Inflammatory macrophage treated with lipopolysaccharide for 1 hour (primary cell): ENCODE measurements at regions not wholly inside any gene's neighbourhood (a gene's known extent, or its start where the extent isn't known, plus 50 kb on each side); places are given as distances from the start of the nearest gene placed in this dataset.
"Not testable (repeated sequence)": the region's sequence is repeated elsewhere in the genome, so short reads cannot be mapped to it uniquely, and the experiment has no call there.

Experiments used
- DNase-seq, 2 donors: peaks; one replicate each; pipeline ENCODE4 v3.0.0-alpha.2; 2020 to 2022

- DNase-seq = no peak
These were observed 204.8 kb downstream of the KCNK2 start for GRCh38 chr1:215287362-215287761.

- no peak for DNase-seq
These were observed 207.5 kb downstream of the KCNK2 start for GRCh38 chr1:215290018-215290417.

GRCh38 chr1:215292932-215293331, 210.4 kb downstream of the KCNK2 start:
- DNase-seq = no peak

DNA sequence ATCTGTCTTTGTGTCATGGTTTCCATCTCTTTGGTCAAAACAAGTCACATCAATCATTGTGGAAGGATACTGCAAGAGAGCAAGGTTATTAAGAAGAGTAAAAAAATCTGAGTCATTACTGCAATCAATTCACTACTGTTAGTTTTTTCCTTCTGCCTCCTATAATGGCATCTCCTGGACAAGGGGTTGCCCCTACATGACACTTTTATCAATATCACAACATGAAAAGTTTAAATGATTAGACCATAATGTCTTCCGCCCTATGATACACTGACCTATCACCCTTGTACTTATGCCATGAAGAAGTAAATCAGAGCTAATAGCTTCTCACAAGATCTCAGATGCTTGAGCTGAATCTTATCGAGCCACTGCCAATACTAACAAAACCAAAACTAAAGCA, 223.9 kb downstream of the KCNK2 start:
- no peak for DNase-seq

GRCh38 chr1:215321802-215322201, 239.3 kb downstream of the KCNK2 start:
- DNase-seq = no peak

- not testable (repeated sequence) for DNase-seq
These were observed 241.5 kb downstream of the KCNK2 start for GRCh38 chr1:215323992-215324391.

- no peak for DNase-seq
These were observed 236.7 kb upstream of the KCTD3 start for GRCh38 chr1:215330426-215330825.

DNA sequence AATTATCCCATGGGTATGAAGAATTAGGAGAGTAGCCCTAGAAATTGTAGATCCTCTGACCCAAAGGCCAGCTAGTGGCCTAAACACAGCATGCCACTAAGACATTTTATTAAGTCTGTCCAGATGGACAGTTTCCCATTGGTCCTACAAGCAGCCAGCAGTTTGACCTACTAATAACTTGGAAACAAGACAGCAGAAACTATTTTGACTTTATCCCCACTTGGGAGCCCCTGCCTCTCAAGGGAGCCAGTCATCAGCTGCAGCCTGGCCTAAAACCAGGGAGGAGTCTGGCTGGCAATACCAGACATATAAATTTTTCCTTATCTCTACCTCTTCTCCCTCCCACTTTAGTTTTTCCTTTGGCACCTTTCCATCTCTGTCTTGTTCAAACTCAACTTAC, 222.6 kb upstream of the KCTD3 start:
- no peak for DNase-seq

- DNase-seq = no peak
These were observed 221.9 kb upstream of the KCTD3 start for GRCh38 chr1:215345208-215345607.

GRCh38 chr1:215345766-215346165, 221.3 kb upstream of the KCTD3 start:
- no peak for DNase-seq

DNA sequence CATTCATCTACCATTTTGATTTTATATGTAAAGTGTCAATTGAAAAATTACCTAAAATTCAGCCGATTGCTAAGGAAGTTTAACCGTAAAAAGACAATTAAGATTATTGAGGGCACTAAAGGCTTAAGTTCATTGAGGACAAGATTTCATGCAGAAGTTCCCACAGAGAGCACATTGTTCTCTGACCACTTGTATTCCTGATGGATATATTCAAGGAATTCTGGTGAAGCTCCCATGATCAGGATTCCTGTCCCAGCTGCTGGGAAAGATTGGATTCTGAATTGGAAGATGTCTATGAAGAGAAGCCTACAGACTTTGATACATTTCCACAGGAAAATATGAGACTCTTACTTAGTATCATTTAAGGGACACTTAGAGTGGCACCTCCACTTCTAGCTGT, 209.2 kb upstream of the KCTD3 start:
- no peak for DNase-seq

GRCh38 chr1:215358356-215358755, 208.7 kb upstream of the KCTD3 start:
- no peak for DNase-seq

DNA sequence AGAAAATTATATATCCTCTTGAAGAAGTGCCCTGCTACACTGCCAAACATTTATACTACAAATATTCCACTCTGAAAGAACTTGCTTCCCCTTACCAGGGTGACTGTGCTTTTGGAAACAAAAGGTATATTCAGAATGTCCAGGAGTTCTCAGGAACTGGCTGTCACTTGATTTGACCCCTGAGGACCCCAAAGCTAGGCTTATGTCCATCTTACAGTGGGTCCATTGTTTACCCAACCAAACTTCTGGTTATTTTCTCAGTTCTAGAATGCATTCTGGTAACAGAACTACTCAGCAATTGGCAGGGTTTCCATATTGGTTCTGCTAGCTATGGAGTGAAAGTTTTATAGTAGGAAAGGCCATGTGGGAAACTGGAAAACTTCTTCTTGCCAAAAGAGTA, 207.1 kb upstream of the KCTD3 start:
- no peak for DNase-seq

- DNase-seq = no peak
These were observed 206.3 kb upstream of the KCTD3 start for GRCh38 chr1:215360758-215361157.

- no peak for DNase-seq
These were observed 191.7 kb upstream of the KCTD3 start for GRCh38 chr1:215375381-215375780.

DNA sequence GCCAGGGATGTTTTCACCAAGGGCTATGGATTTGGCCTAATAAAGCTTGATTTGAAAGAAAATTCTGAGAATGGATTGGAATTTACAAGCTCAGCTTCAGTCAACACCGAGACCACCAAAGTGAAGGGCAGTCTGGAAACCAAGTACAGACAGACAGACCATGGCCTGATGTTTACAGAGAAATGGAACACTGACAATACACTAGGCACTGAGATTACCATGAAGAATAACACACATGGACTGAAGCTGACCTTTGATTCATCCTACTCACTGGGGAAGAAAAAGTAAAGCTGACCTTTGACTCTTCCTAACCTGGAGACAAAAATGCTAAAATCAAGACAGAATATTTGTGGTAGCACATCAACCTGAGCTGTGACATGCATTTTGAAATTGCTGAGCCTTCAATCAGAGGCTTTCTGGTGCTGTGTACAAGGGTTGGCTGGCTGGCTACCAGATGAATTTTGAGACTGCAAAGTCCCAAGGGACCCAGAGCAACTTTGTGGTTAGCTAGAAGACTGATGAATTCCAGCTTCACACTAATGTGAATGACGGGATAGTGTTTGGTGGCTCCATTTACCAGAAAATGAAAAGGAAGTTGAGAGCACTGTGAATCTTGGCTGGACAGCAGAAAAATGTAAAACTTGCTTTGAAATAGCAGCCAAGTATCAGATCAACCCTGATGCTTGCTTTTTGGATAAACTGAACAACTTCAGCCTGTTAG, 190.4 kb upstream of the KCTD3 start:
- DNase-seq = no peak

- no peak for DNase-seq
These were observed 189.4 kb upstream of the KCTD3 start for GRCh38 chr1:215377746-215378145.

- no peak for DNase-seq
These were observed 186.5 kb upstream of the KCTD3 start for GRCh38 chr1:215380566-215380965.

- peak in 1 of 2 donors; percentile 1 for DNase-seq
These were observed 173.6 kb upstream of the KCTD3 start for GRCh38 chr1:215393476-215393875.

DNA sequence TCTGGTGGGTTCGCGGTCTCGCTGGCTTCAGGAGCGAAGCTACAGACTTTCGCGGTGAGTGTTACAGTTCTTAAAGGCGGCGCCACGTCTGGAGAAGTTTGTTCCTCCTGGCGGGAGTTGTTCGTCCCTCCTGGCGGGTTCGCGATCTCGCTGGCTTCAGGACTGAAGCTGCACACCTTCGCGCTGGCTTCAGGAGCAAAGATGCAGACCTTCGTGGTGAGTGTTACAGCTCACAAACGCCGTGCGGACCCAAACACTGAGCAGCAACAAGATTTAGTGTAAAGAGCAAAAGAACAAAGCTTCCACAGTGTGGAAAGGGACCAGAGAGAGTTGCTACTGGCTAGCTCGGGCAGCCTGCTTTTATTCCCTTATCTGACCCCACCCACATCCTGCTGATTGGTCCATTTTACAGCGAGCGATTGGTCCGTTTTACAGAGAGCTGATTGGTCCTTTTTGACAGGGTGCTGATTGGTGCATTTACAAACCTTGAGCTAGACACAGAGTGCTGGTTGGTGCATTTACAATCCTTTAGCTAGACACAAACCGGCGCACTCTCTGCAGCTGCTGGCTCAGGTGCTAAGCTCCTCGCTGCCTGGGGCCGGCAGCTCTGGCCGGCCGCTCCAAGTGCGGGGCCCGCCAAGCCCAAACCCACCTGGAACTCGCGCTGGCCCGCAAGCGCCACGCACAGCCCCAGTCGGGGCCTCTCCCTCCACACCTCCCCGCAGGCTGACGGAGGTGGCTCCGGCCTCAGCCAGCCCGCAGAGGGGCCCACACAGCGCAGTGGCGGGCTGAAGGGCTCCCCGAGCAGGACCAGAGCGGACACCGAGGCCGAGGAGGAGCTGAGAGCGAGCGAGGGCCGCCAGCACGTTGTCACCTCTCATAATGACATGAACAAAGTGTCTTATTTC, 172.8 kb upstream of the KCTD3 start:
- DNase-seq = no peak

DNA sequence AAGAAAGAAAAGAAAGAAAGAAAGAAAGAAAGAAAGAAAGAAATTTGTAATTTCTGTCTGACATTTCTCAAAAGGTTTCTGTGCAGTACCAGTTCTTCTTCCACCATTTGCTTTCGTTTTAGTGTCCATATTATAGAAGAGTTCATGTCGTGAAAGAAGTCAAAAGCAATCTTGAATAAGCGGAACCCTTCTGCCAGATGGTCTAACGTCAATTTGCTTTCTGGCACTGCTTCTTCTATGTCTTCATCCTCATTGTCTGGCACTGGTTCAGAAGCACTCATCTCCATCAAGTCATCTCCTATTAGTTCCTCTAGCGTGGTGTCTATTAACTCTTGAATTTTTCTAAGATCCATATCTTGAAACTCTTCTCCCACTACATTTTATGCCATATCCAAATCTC, 170.0 kb upstream of the KCTD3 start:
- DNase-seq = no peak

DNA sequence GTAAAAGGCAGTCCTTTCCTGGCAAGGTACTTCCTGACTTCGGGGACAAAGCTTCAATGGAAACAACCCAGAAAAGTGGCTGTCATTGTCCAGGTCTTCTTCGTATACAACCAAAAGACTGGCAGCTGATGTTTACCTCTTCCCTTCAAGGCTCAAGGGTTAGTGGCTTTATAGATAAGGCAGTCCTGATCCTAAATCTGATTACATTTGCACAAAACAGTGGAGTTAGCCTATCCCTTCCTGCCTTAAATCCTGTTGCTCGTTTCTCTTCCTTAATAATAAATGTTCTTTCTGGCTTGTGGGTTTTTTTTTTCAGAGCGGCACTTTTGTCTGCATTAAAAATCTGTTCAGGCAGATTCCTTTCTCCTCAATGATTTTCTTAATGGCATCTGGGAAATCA, 169.3 kb upstream of the KCTD3 start:
- no peak for DNase-seq

DNA sequence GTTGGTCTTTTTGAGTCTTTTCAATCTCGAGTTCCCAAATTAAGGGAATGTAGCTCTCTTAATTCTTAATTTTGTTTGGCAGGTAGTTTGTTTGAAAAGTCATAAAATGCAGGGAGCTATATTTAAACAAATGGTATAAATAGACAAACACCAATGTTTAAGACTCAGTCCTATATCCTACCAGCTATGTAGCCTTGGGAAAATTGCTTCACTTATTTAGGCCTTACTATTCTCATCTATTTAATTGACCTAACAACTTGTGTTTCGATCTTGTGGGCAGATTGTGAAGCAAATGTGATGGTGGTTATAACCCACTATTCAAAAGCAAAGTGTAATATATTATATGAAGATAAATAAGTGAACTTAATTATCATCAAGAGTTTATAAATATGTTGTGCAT, 167.3 kb upstream of the KCTD3 start:
- no peak for DNase-seq

DNA sequence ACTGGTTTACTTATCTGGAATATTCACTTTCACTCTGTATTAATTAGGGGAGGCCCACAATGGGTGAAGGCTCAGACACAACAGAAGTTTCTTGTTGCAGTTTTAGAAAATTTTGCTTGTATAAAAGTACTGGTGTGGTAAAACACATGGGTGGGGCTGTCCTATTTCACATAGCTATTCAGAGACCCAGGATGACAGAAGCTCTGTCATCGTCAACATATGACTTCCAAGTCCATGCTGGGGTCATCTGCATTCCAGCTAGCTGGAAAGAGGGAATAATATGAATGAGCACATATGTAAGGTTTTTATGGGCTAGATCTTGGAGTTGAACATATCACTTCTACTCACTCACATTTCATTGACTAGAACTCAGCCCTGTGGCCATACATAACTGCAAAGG, 166.4 kb upstream of the KCTD3 start:
- no peak for DNase-seq
